ENCODE measurements at regions not wholly inside any gene's neighbourhood (a gene's known extent, or its start where the extent isn't known, plus 50 kb on each side); places are given as distances from the start of the nearest gene placed in this dataset.

GRCh38 chr2:175317751-175318150 is 136.2 kb upstream of the ATP5MC3 start:
- no peaks in the 10 kb centered on the region for H3K4me1 ChIP-seq (ENCODE audit: insufficient read depth, low read length)
- H3K27me3 ChIP-seq (ENCODE audit: insufficient read depth, low read length): peaks cover 7% of the 10 kb centered on the region
- no peaks in the 10 kb centered on the region for H3K36me3 ChIP-seq (ENCODE audit: insufficient read depth, low read length)
- no peak overlapping the region for H3K4me3 ChIP-seq (ENCODE audit: low read length)
- no peaks in the 10 kb centered on the region for H3K9me3 ChIP-seq (ENCODE audit: low read length)
- H2AFZ ChIP-seq (ENCODE audit: low read depth, low read length): no peak overlapping the region

DNA sequence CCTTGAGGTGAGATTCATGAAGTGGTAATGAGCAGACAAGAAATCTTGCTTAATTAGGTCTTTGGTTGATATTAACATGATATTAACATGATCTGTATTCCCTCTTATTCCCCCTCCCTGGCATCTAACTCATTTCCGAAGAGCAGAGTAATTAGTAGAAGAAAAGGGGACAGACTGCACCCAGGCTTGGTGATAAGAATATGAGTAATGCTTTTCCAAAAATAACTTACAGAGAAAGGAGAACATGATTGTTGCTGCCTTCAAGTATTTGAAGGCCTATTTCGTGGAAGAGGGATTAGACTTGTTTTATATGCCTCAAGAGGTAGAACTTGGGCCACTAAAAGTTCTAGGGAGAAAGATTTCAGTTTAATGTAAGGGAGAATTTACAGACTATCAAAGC is 130.6 kb upstream of the ATP5MC3 start:
- no peak overlapping the region for H2AFZ ChIP-seq (ENCODE audit: low read depth, low read length)
- H3K4me3 ChIP-seq (ENCODE audit: low read length): no peak overlapping the region
- H3K36me3 ChIP-seq (ENCODE audit: insufficient read depth, low read length): no peaks in the 10 kb centered on the region
- no peaks in the 10 kb centered on the region for H3K9me3 ChIP-seq (ENCODE audit: low read length)
- H3K27me3 ChIP-seq (ENCODE audit: insufficient read depth, low read length): peaks cover 7% of the 10 kb centered on the region
- H3K4me1 ChIP-seq (ENCODE audit: insufficient read depth, low read length): no peaks in the 10 kb centered on the region

- H3K4me3 ChIP-seq (ENCODE audit: low read length): no peak overlapping the region
- H3K9me3 ChIP-seq (ENCODE audit: low read length): no peaks in the 10 kb centered on the region
- peaks cover 7% of the 10 kb centered on the region for H3K27me3 ChIP-seq (ENCODE audit: insufficient read depth, low read length)
- no peaks in the 10 kb centered on the region for H3K4me1 ChIP-seq (ENCODE audit: insufficient read depth, low read length)
- H2AFZ ChIP-seq (ENCODE audit: low read depth, low read length): no peak overlapping the region
- H3K36me3 ChIP-seq (ENCODE audit: insufficient read depth, low read length): no peaks in the 10 kb centered on the region
These were observed 129.4 kb upstream of the ATP5MC3 start for GRCh38 chr2:175310813-175311504.

- Histone ChIP-seq H2AFZ (ENCODE audit: low read depth, low read length) (no peak overlapping the region), H3K4me3 (ENCODE audit: low read length) (no peak overlapping the region), H3K36me3 (ENCODE audit: insufficient read depth, low read length) (no peaks in the 10 kb centered on the region), H3K4me1 (ENCODE audit: insufficient read depth, low read length) (no peaks in the 10 kb centered on the region), H3K9me3 (ENCODE audit: low read length) (no peaks in the 10 kb centered on the region), H3K27me3 (ENCODE audit: insufficient read depth, low read length) (peaks cover 7% of the 10 kb centered on the region)
These were observed 128.3 kb upstream of the ATP5MC3 start for GRCh38 chr2:175309799-175310198.

GRCh38 chr2:175308005-175308404 is 126.5 kb upstream of the ATP5MC3 start:
- Histone ChIP-seq H3K4me3 (ENCODE audit: low read length) (no peak overlapping the region), H3K27me3 (ENCODE audit: insufficient read depth, low read length) (peaks cover 3% of the 10 kb centered on the region), H3K9me3 (ENCODE audit: low read length) (no peaks in the 10 kb centered on the region)

DNA sequence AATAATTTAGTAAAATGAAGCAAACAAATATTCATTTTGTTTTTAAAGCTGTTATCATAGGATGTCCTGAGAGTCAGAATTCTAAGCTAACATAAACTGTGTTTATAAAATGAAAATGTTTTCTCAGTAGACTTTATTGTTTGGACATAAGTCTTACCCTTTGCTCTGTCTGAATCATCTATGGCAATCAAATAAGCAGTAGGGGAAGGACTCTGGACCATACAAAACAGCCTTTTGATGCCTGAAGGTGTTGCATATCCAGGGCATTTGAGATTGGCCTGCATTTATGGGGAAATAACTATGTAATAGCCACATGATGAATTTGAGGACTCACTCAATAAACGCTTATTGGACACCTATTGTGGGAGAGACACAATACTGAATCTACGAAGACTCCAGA is 123.0 kb upstream of the ATP5MC3 start:
- Histone ChIP-seq H3K9me3 (ENCODE audit: low read length) (no peaks in the 10 kb centered on the region), H3K27me3 (ENCODE audit: insufficient read depth, low read length) (peaks cover 3% of the 10 kb centered on the region), H3K36me3 (ENCODE audit: insufficient read depth, low read length) (no peaks in the 10 kb centered on the region), H2AFZ (ENCODE audit: low read depth, low read length) (no peak overlapping the region), H3K4me3 (ENCODE audit: low read length) (no peak overlapping the region), H3K4me1 (ENCODE audit: insufficient read depth, low read length) (no peaks in the 10 kb centered on the region)

More at GRCh38 chr2:175308005-175308404, 126.5 kb upstream of the ATP5MC3 start:
- Histone ChIP-seq H3K36me3 (ENCODE audit: insufficient read depth, low read length) (no peaks in the 10 kb centered on the region), H2AFZ (ENCODE audit: low read depth, low read length) (no peak overlapping the region), H3K4me1 (ENCODE audit: insufficient read depth, low read length) (no peaks in the 10 kb centered on the region)

- H3K9me3 ChIP-seq (ENCODE audit: low read length): no peaks in the 10 kb centered on the region
- no peak overlapping the region for H3K4me3 ChIP-seq (ENCODE audit: low read length)
- H3K36me3 ChIP-seq (ENCODE audit: insufficient read depth, low read length): no peaks in the 10 kb centered on the region
- peaks cover 8% of the 10 kb centered on the region for H3K27me3 ChIP-seq (ENCODE audit: insufficient read depth, low read length)
- H3K4me1 ChIP-seq (ENCODE audit: insufficient read depth, low read length): no peaks in the 10 kb centered on the region
- no peak overlapping the region for H2AFZ ChIP-seq (ENCODE audit: low read depth, low read length)
These were observed 112.3 kb upstream of the ATP5MC3 start for GRCh38 chr2:175293776-175294175.

DNA sequence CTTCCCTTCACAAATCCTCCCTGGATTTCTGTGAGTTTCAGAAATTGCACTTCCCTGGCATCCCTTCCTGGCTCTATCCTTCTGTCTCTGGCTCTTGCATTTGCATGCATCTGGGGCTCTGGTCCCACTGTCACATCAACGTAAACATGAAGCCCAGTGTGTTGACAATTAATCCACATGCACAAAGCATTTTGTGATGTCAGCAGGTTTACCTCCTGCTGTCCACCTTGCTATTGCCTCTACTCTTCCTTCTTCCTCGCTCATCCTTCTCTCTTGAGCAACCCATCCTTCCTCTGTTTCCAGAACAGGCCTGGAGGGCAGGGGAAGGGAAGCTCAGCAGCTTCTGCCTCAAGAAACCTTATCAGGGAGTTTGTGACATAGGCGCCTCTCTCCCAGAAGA is 111.7 kb upstream of the ATP5MC3 start:
- Histone ChIP-seq H3K36me3 (ENCODE audit: insufficient read depth, low read length) (no peaks in the 10 kb centered on the region), H3K4me3 (ENCODE audit: low read length) (no peak overlapping the region), H3K9me3 (ENCODE audit: low read length) (no peaks in the 10 kb centered on the region), H3K27me3 (ENCODE audit: insufficient read depth, low read length) (peaks cover 8% of the 10 kb centered on the region), H3K4me1 (ENCODE audit: insufficient read depth, low read length) (no peaks in the 10 kb centered on the region), H2AFZ (ENCODE audit: low read depth, low read length) (no peak overlapping the region)

GRCh38 chr2:175282886-175283285 is 101.4 kb upstream of the ATP5MC3 start:
- Histone ChIP-seq H3K27me3 (ENCODE audit: insufficient read depth, low read length) (no peaks in the 10 kb centered on the region), H3K4me1 (ENCODE audit: insufficient read depth, low read length) (no peaks in the 10 kb centered on the region), H3K36me3 (ENCODE audit: insufficient read depth, low read length) (no peaks in the 10 kb centered on the region), H3K4me3 (ENCODE audit: low read length) (no peak overlapping the region), H3K9me3 (ENCODE audit: low read length) (no peaks in the 10 kb centered on the region), H2AFZ (ENCODE audit: low read depth, low read length) (no peak overlapping the region)

DNA sequence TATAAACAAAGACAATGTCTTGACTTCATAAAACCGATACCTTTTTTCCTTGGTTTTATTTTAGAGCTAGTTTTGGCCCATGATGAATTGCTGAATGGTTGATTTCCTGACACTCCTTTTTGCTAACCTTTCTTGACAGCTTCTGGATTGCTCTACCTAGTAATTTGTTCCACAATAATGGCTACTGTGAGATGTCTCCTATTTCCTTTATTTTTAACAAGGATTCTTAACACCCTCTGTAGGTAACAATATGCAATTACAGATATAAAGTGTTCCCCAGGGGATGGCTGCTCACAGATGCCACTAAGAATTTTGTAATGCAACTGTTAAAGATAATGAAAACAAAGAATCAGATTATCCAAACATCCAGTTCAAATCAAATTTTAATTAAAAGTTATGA is 100.8 kb upstream of the ATP5MC3 start:
- H3K4me3 ChIP-seq (ENCODE audit: low read length): no peak overlapping the region
- H3K4me1 ChIP-seq (ENCODE audit: insufficient read depth, low read length): no peaks in the 10 kb centered on the region
- H3K27me3 ChIP-seq (ENCODE audit: insufficient read depth, low read length): no peaks in the 10 kb centered on the region
- no peaks in the 10 kb centered on the region for H3K36me3 ChIP-seq (ENCODE audit: insufficient read depth, low read length)
- no peak overlapping the region for H2AFZ ChIP-seq (ENCODE audit: low read depth, low read length)
- no peaks in the 10 kb centered on the region for H3K9me3 ChIP-seq (ENCODE audit: low read length)

DNA sequence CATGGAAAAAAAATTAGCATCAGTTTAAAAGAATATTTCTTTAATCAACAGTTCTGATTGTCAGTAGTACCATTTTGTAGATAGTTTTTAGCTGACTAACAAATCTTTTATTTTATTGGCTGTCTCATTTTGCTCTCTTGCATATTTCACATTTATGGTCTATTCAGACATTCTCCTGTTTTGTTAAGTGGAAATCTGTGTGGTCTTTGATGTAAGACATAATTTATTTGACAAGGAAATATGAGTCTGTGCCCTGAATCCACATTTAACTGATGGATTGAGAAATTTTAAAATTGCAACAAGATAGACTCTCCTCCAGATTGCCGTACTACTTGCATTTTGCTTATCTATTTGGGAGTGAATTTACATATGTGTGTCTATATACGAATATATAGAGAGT is 96.3 kb upstream of the ATP5MC3 start:
- Histone ChIP-seq H3K4me1 (ENCODE audit: insufficient read depth, low read length) (no peaks in the 10 kb centered on the region), H3K36me3 (ENCODE audit: insufficient read depth, low read length) (no peaks in the 10 kb centered on the region), H2AFZ (ENCODE audit: low read depth, low read length) (no peak overlapping the region)

GRCh38 chr2:175275539-175275938 is 94.0 kb upstream of the ATP5MC3 start:
- no peak overlapping the region for H2AFZ ChIP-seq (ENCODE audit: low read depth, low read length)
- no peaks in the 10 kb centered on the region for H3K9me3 ChIP-seq (ENCODE audit: low read length)
- H3K27me3 ChIP-seq (ENCODE audit: insufficient read depth, low read length): peaks cover 5% of the 10 kb centered on the region
- no peaks in the 10 kb centered on the region for H3K36me3 ChIP-seq (ENCODE audit: insufficient read depth, low read length)
- H3K4me3 ChIP-seq (ENCODE audit: low read length): no peak overlapping the region
- no peaks in the 10 kb centered on the region for H3K4me1 ChIP-seq (ENCODE audit: insufficient read depth, low read length)

More for the DNA sequence above, 96.3 kb upstream of the ATP5MC3 start:
- H3K27me3 ChIP-seq (ENCODE audit: insufficient read depth, low read length): peaks cover 5% of the 10 kb centered on the region
- H3K4me3 ChIP-seq (ENCODE audit: low read length): no peak overlapping the region
- H3K9me3 ChIP-seq (ENCODE audit: low read length): no peaks in the 10 kb centered on the region

- Histone ChIP-seq H2AFZ (ENCODE audit: low read depth, low read length) (no peak overlapping the region), H3K4me3 (ENCODE audit: low read length) (no peak overlapping the region), H3K9me3 (ENCODE audit: low read length) (no peaks in the 10 kb centered on the region), H3K36me3 (ENCODE audit: insufficient read depth, low read length) (no peaks in the 10 kb centered on the region), H3K4me1 (ENCODE audit: insufficient read depth, low read length) (no peaks in the 10 kb centered on the region), H3K27me3 (ENCODE audit: insufficient read depth, low read length) (peaks cover 3% of the 10 kb centered on the region)
These were observed 77.7 kb upstream of the ATP5MC3 start for GRCh38 chr2:175259164-175259563.
